Lung (tissue), 11 donors: ENCODE measurements at regions not wholly inside any gene's neighbourhood (a gene's known extent, or its start where the extent isn't known, plus 50 kb on each side); places are given as distances from the start of the nearest gene placed in this dataset.

Experiments
- ATAC-seq: fragments of 200-7000 bp; cut with Tn5 transposase; one replicate; pipeline ENCODE4 v1.9.1; 2020; ENCODE audit warnings: moderate number of reproducible peaks; ENCODE audit not compliant: insufficient read depth, low FRiP score
- DNase-seq, 3 donors: peaks; one replicate each; pipeline ENCODE4 v3.0.0-alpha.2; 2013 to 2017
- H3K27ac ChIP-seq, 2 donors: one replicate each; pipeline ENCODE4 v1.5.1; 2013; ENCODE audit warnings: mild to moderate bottlenecking in 2 of 2, moderate library complexity in 2 of 2, control low read depth in 1 of 2, inconsistent platforms in 1 of 2, low read depth in 1 of 2, low read length in 1 of 2
- H3K27me3 ChIP-seq, 3 donors: one replicate each; pipeline ENCODE4 v1.5.1; 2013; ENCODE audit warnings: low read length in 2 of 3; ENCODE audit not compliant: control insufficient read depth in 3 of 3, insufficient read depth in 3 of 3
- H3K36me3 ChIP-seq, 4 donors: one replicate each; pipeline ENCODE4 v1.5.1; 2013; ENCODE audit warnings: low read length in 4 of 4, mild to moderate bottlenecking in 1 of 4, moderate library complexity in 1 of 4; ENCODE audit not compliant: control insufficient read depth in 4 of 4, insufficient read depth in 4 of 4
- H3K4me1 ChIP-seq, 5 donors: one replicate each; pipeline ENCODE4 v1.5.1; 2013; ENCODE audit warnings: low read length in 5 of 5, mild to moderate bottlenecking in 2 of 5, moderate library complexity in 1 of 5; ENCODE audit not compliant: control insufficient read depth in 5 of 5, insufficient read depth in 5 of 5
- H3K4me3 ChIP-seq: one replicate; pipeline ENCODE4 v1.5.1; 2013; ENCODE audit warnings: mild to moderate bottlenecking, control low read depth, moderate library complexity
- H3K9ac ChIP-seq, 2 donors: one replicate each; pipeline ENCODE4 v1.5.1; 2013; ENCODE audit warnings: low read length in 2 of 2, control low read depth in 1 of 2; ENCODE audit not compliant: insufficient read depth in 1 of 2
- H3K9me3 ChIP-seq, 4 donors: one replicate each; pipeline ENCODE4 v1.5.1; 2013; ENCODE audit warnings: low read length in 3 of 4, mild to moderate bottlenecking in 1 of 4, moderate library complexity in 1 of 4; ENCODE audit not compliant: control insufficient read depth in 4 of 4, insufficient read depth in 3 of 4
- WGBS, 2 donors: extraction: QIAGEN DNeasy Blood & Tissue Kit; methylation state at CpG; one replicate each; pipeline ENCODE4 v1.1.7; 2013; 5-methylcytosine and 5-hydroxymethylcytosine counted together
- TF ChIP-seq, protein P1 (sequence below): IDR thresholded peaks from 2 replicates; pipeline ENCODE4 v1.5.1; 2012; ENCODE audit warnings: mild to moderate bottlenecking; ENCODE audit errors: control extremely low read depth, extremely low read depth
- donor health status: control.
- donor health status: control.
- donor health status: Bipolar disorder and iron deficiency.
- donor health status: healthy.
- donor health status: DM: yes; HTN: yes; CAD: no.

DNA sequence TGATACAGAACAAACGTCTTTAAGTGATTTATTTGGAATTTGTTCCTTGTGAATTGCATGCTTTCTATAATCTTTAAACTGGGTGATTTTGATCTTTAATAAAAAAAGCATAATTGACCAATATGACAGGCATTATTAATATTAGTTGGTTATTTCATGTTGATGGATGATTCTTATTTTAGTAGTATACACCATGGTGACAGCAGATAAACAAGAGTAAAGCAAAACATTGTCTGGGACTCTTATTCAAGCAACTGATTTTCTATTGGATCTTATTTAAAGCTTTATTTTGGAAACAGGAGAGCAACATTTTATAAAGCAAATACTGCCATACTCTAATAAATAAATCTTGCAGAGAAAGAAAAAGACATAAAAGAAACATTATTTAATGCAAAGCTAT is 591.4 kb upstream of the GNPDA2 start:
- 59 to 79% methylated on average over 1 of the region's 1 CpG for WGBS, 2 donors
- no peak for ATAC-seq
- DNase-seq: no peak
- H3K27ac ChIP-seq: peak overlapping the region in 1 of 2 donors; percentile 70
- no peaks in the 10 kb centered on the region for H3K4me1 ChIP-seq
- H3K9me3 ChIP-seq: peaks cover 0 to 3% (median 1%) of the 10 kb centered on the region in 4 donors
- H3K9ac ChIP-seq: no peak overlapping the region
- no peak overlapping the region for H3K4me3 ChIP-seq
- TF ChIP-seq, protein P1, sequence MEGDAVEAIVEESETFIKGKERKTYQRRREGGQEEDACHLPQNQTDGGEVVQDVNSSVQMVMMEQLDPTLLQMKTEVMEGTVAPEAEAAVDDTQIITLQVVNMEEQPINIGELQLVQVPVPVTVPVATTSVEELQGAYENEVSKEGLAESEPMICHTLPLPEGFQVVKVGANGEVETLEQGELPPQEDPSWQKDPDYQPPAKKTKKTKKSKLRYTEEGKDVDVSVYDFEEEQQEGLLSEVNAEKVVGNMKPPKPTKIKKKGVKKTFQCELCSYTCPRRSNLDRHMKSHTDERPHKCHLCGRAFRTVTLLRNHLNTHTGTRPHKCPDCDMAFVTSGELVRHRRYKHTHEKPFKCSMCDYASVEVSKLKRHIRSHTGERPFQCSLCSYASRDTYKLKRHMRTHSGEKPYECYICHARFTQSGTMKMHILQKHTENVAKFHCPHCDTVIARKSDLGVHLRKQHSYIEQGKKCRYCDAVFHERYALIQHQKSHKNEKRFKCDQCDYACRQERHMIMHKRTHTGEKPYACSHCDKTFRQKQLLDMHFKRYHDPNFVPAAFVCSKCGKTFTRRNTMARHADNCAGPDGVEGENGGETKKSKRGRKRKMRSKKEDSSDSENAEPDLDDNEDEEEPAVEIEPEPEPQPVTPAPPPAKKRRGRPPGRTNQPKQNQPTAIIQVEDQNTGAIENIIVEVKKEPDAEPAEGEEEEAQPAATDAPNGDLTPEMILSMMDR: no peak
- H3K36me3 ChIP-seq: no peaks in the 10 kb centered on the region
- H3K27me3 ChIP-seq: no peaks in the 10 kb centered on the region

GRCh38 chr4:45317276-45317675 is 590.9 kb upstream of the GNPDA2 start:
- 66 to 83% methylated on average over 2 of the region's 2 CpGs for WGBS, 2 donors
- Histone ChIP-seq H3K27me3 (no peaks in the 10 kb centered on the region), H3K4me1 (no peaks in the 10 kb centered on the region), H3K9me3 (peaks cover 0 to 3% (median 1%) of the 10 kb centered on the region in 4 donors), H3K36me3 (no peaks in the 10 kb centered on the region), H3K27ac (peak overlapping the region in 1 of 2 donors; percentile 70), H3K4me3 (no peak overlapping the region), H3K9ac (no peak overlapping the region)
- DNase-seq: peak; percentile 24 to 83 (median 69)
- TF ChIP-seq, protein P1: no peak
- ATAC-seq: no peak

- H3K9me3 ChIP-seq: peaks cover 0 to 3% (median 1%) of the 10 kb centered on the region in 4 donors
- no peaks in the 10 kb centered on the region for H3K27me3 ChIP-seq
- DNase-seq: no peak
- H3K27ac ChIP-seq: no peak overlapping the region
- TF ChIP-seq, protein P1: no peak
- no peak overlapping the region for H3K9ac ChIP-seq
- H3K36me3 ChIP-seq: no peaks in the 10 kb centered on the region
- 89 to 91% methylated on average over 2 of the region's 2 CpGs for WGBS, 2 donors
- no peak overlapping the region for H3K4me3 ChIP-seq
- H3K4me1 ChIP-seq: no peaks in the 10 kb centered on the region
- ATAC-seq: no peak
Observed at GRCh38 chr4:45316257-45316656, 589.9 kb upstream of the GNPDA2 start.

DNA sequence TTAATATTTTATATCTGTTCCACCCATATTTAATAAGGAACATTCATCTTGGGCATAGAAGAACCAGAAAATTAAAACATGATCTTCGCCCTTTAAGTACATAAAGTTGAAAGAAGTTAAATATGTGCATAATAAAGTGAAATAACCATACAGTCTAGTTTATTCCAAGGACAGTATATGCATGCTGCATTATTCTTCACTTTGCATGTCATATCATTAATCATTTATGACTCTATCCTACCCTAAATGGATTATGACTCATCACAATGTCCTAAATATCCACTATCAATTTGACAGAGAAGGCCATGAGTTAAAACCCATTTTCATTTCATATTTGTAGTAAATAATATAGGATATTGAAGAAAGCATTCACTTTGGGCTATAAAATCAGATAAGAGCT is 576.5 kb upstream of the GNPDA2 start:
- Histone ChIP-seq H3K27me3 (no peaks in the 10 kb centered on the region), H3K9me3 (no peaks in the 10 kb centered on the region), H3K9ac (no peak overlapping the region), H3K27ac (no peak overlapping the region), H3K4me1 (no peaks in the 10 kb centered on the region), H3K4me3 (no peak overlapping the region), H3K36me3 (no peaks in the 10 kb centered on the region)
- 83 to 88% methylated on average over 1 of the region's 1 CpG for WGBS, 2 donors
- DNase-seq: no peak
- ATAC-seq: no peak
- TF ChIP-seq, protein P1: no peak
